ENCODE measurements at regions not wholly inside any gene's neighbourhood (a gene's known extent, or its start where the extent isn't known, plus 50 kb on each side); places are given as distances from the start of the nearest gene placed in this dataset.

GRCh38 chr1:104322131-104322530, 572.4 kb downstream of the AMY1C start:
- no peak overlapping the region for H3K56ac ChIP-seq (ENCODE audit: insufficient read length, low read depth, low read length)
- TF ChIP-seq CTCF (conservative IDR thresholded peaks at IDR 0.05) = no peak
- H3K79me2 ChIP-seq (ENCODE audit: insufficient read depth, low read length) = no peaks in the 10 kb centered on the region
- H2BK5ac ChIP-seq (ENCODE audit: insufficient read length, low read length) = no peak overlapping the region
- H2AFZ ChIP-seq (ENCODE audit: low read length) = no peak overlapping the region
- H4K91ac ChIP-seq (ENCODE audit: insufficient read length, low read depth, low read length) = no peak overlapping the region
- peaks cover 0 to 3% of the 10 kb centered on the region in 2 experiments; a peak in 2 of 4 replicates for H3K4me1 Mint-ChIP-seq
- H3K9me3 ChIP-seq (ENCODE audit: control insufficient read depth, low read depth, low read length) = no peaks in the 10 kb centered on the region
- no peak overlapping the region for H2BK120ac ChIP-seq (ENCODE audit: low read depth, low read length, poor library complexity, severe bottlenecking)
- H4K8ac ChIP-seq (replicated peaks; ENCODE audit: insufficient read length, low read depth, low read length) = no peak overlapping the region
- H3K79me1 ChIP-seq (ENCODE audit: insufficient read depth, low read depth, low read length, poor library complexity, severe bottlenecking) = no peaks in the 10 kb centered on the region
- H3K23ac ChIP-seq (ENCODE audit: insufficient read length, low read depth, low read length) = no peak overlapping the region
- no peaks in the 10 kb centered on the region for H4K20me1 ChIP-seq (ENCODE audit: control insufficient read depth, insufficient read depth, insufficient read length)
- H3K4me1 ChIP-seq (ENCODE audit: insufficient read depth, low read length) = no peaks in the 10 kb centered on the region
- no peak overlapping the region for H3K9ac ChIP-seq (ENCODE audit: extremely low read depth, insufficient read length, low read length)
- H3K14ac ChIP-seq (ENCODE audit: insufficient read depth, low read length) = no peak overlapping the region
- H2BK12ac ChIP-seq (ENCODE audit: insufficient read length, low read depth, low read length) = no peak overlapping the region
- H3K27ac Mint-ChIP-seq = no peak overlapping the region
- peaks cover 0 to 6% of the 10 kb centered on the region in 2 experiments; a peak in 2 of 5 replicates for H3K9me3 Mint-ChIP-seq
- no peak for DNase-seq
- peaks cover 0 to 7% (median 0%) of the 10 kb centered on the region in 3 experiments; a peak in 2 of 7 replicates for H3K36me3 Mint-ChIP-seq (ENCODE audit: insufficient read depth in 1 of 3, low read depth in 3 of 3)
- H3T11ph ChIP-seq (ENCODE audit: low read length) = no peak overlapping the region
- no peak overlapping the region for H2BK20ac ChIP-seq (ENCODE audit: low read depth, low read length, poor library complexity, severe bottlenecking)
- no peak overlapping the region for H3K18ac ChIP-seq (ENCODE audit: insufficient read length, low read depth, low read length)
- no peak overlapping the region for H2AK5ac ChIP-seq (ENCODE audit: insufficient read length, low read length)
- no peak overlapping the region for H3K4ac ChIP-seq (ENCODE audit: low read depth, low read length)
- no peaks in the 10 kb centered on the region for H3K27me3 Mint-ChIP-seq (ENCODE audit: low read depth)
- H3K4me3 Mint-ChIP-seq = no peak overlapping the region
- H4K5ac ChIP-seq (ENCODE audit: insufficient read length, low read depth, low read length) = no peak overlapping the region
- no CpG with 5 or more reads among the region's 2 CpGs for WGBS (ENCODE audit: extremely low coverage, insufficient read length, low lambda C conversion rate)
- no peaks in the 10 kb centered on the region for H3K27me3 ChIP-seq (ENCODE audit: insufficient read depth, low read length)
- no peaks in the 10 kb centered on the region for H3K23me2 ChIP-seq (ENCODE audit: insufficient read length, low read depth, low read length, poor library complexity, severe bottlenecking)
- H3K4me2 ChIP-seq (ENCODE audit: insufficient read depth, insufficient read length, low read length) = no peak overlapping the region
- no peak overlapping the region for H2BK15ac ChIP-seq (ENCODE audit: low read depth, low read length)
- H3K27ac ChIP-seq (ENCODE audit: insufficient read length, low read depth, low read length) = no peak overlapping the region

Measured in H9 (cell line).